H9 (cell line): ENCODE measurements at regions not wholly inside any gene's neighbourhood (a gene's known extent, or its start where the extent isn't known, plus 50 kb on each side); places are given as distances from the start of the nearest gene placed in this dataset.

ENCODE experiments used
- DNase-seq: peaks from one replicate; pipeline ENCODE4 v3.0.0-alpha.2; 2017
- H2AFZ ChIP-seq: one replicate; pipeline ENCODE4 v1.6.1; 2013; ENCODE audit warnings: mild to moderate bottlenecking, low read length, control low read depth, moderate library complexity
- H2AK5ac ChIP-seq: 2 replicates; pipeline ENCODE4 v1.6.1; 2013; ENCODE audit warnings: low read length, control low read depth, mixed read lengths; ENCODE audit not compliant: insufficient read length
- H2BK120ac ChIP-seq: one replicate; pipeline ENCODE4 v1.6.1; 2013; ENCODE audit warnings: low read depth, mild to moderate bottlenecking, low read length, control low read depth, inconsistent platforms; ENCODE audit not compliant: poor library complexity, severe bottlenecking
- H2BK12ac ChIP-seq: 2 replicates; pipeline ENCODE4 v1.6.1; 2013; ENCODE audit warnings: low read length, control low read depth, mixed read lengths, low read depth; ENCODE audit not compliant: insufficient read length
- H2BK15ac ChIP-seq: 2 replicates; pipeline ENCODE4 v1.6.1; 2013; ENCODE audit warnings: low read depth, low read length, control low read depth
- H2BK20ac ChIP-seq: one replicate; pipeline ENCODE4 v1.6.1; 2013; ENCODE audit warnings: low read depth, mild to moderate bottlenecking, low read length, control low read depth, inconsistent platforms; ENCODE audit not compliant: poor library complexity, severe bottlenecking
- H2BK5ac ChIP-seq: 2 replicates; pipeline ENCODE4 v1.6.1; 2013; ENCODE audit warnings: low read length, control low read depth, mixed read lengths; ENCODE audit not compliant: insufficient read length
- H3K14ac ChIP-seq: 2 replicates; pipeline ENCODE4 v1.6.1; 2013; ENCODE audit warnings: low read length, control low read depth; ENCODE audit not compliant: insufficient read depth
- H3K18ac ChIP-seq: 2 replicates; pipeline ENCODE4 v1.6.1; 2013; ENCODE audit warnings: low read depth, mild to moderate bottlenecking, mixed read lengths, low read length, control low read depth; ENCODE audit not compliant: insufficient read length
- H3K23ac ChIP-seq: 2 replicates; pipeline ENCODE4 v1.6.1; 2013; ENCODE audit warnings: low read length, control low read depth, mixed read lengths, low read depth; ENCODE audit not compliant: insufficient read length
- H3K23me2 ChIP-seq: 2 replicates; pipeline ENCODE4 v1.6.1; 2013; ENCODE audit warnings: low read depth, mild to moderate bottlenecking, mixed read lengths, low read length, control low read depth; ENCODE audit not compliant: insufficient read length, poor library complexity, severe bottlenecking
- H3K27ac ChIP-seq: 2 replicates; pipeline ENCODE4 v1.5.1; 2013; ENCODE audit warnings: low read length, control low read depth, mixed read lengths, low read depth; ENCODE audit not compliant: insufficient read length
- H3K27me3 ChIP-seq: 2 replicates; pipeline ENCODE4 v1.6.1; 2013; ENCODE audit warnings: low read length, control low read depth, inconsistent platforms; ENCODE audit not compliant: insufficient read depth
- H3K4ac ChIP-seq: 2 replicates; pipeline ENCODE4 v1.6.1; 2013; ENCODE audit warnings: low read depth, mild to moderate bottlenecking, control low read depth, inconsistent platforms, low read length, moderate library complexity
- H3K4me1 ChIP-seq: 2 replicates; pipeline ENCODE4 v1.6.1; 2013; ENCODE audit warnings: low read length, control low read depth, inconsistent platforms; ENCODE audit not compliant: insufficient read depth
- H3K4me2 ChIP-seq: 2 replicates; pipeline ENCODE4 v1.6.1; 2013; ENCODE audit warnings: low read length, control low read depth, mixed read lengths; ENCODE audit not compliant: insufficient read length, insufficient read depth
- H3K56ac ChIP-seq: 2 replicates; pipeline ENCODE4 v1.6.1; 2013; ENCODE audit warnings: low read depth, mild to moderate bottlenecking, mixed read lengths, low read length, control low read depth; ENCODE audit not compliant: insufficient read length
- H3K79me1 ChIP-seq: 2 replicates; pipeline ENCODE4 v1.6.1; 2013; ENCODE audit warnings: low read depth, mild to moderate bottlenecking, moderate library complexity, low read length, control low read depth, inconsistent platforms; ENCODE audit not compliant: insufficient read depth, poor library complexity, severe bottlenecking
- H3K79me2 ChIP-seq: 2 replicates; pipeline ENCODE4 v1.6.1; 2013; ENCODE audit warnings: low read length, control low read depth, inconsistent platforms; ENCODE audit not compliant: insufficient read depth
- H3K9ac ChIP-seq: 2 replicates; pipeline ENCODE4 v1.6.1; 2013; ENCODE audit warnings: low read length, control low read depth, mixed read lengths; ENCODE audit not compliant: insufficient read length; ENCODE audit errors: extremely low read depth
- H3K9me3 ChIP-seq: one replicate; pipeline ENCODE4 v1.6.1; 2013; ENCODE audit warnings: low read depth, low read length, inconsistent platforms; ENCODE audit not compliant: control insufficient read depth
- H3T11ph ChIP-seq: one replicate; pipeline ENCODE4 v1.6.1; 2013; ENCODE audit warnings: mild to moderate bottlenecking, low read length, control low read depth, inconsistent platforms
- H4K20me1 ChIP-seq: one replicate; pipeline ENCODE4 v1.6.1; 2013; ENCODE audit not compliant: control insufficient read depth, insufficient read length, insufficient read depth
- H4K5ac ChIP-seq: 2 replicates; pipeline ENCODE4 v1.6.1; 2013; ENCODE audit warnings: low read depth, mild to moderate bottlenecking, mixed read lengths, low read length, control low read depth; ENCODE audit not compliant: insufficient read length
- H4K8ac ChIP-seq: replicated peaks from 2 replicates; pipeline ENCODE4 v1.6.1; 2013; ENCODE audit warnings: low read length, control low read depth, mixed read lengths, low read depth; ENCODE audit not compliant: insufficient read length
- H4K91ac ChIP-seq: 2 replicates; pipeline ENCODE4 v1.6.1; 2013; ENCODE audit warnings: low read depth, mild to moderate bottlenecking, moderate library complexity, mixed read lengths, low read length, control low read depth; ENCODE audit not compliant: insufficient read length
- H3K27ac Mint-ChIP-seq, 3 experiments: 2 replicates in 2 of 3; 3 replicates in 1 of 3; pipeline ENCODE4 v1.8.0; 2020 to 2021; ENCODE audit warnings: mixed read lengths in 3 of 3, mild to moderate bottlenecking in 1 of 3, moderate library complexity in 1 of 3
- H3K27me3 Mint-ChIP-seq: 2 replicates; pipeline ENCODE4 v1.8.0; 2021; ENCODE audit warnings: low read depth, mild to moderate bottlenecking, moderate library complexity, mixed read lengths
- H3K36me3 Mint-ChIP-seq, 3 experiments: 2 replicates in 2 of 3; 3 replicates in 1 of 3; pipeline ENCODE4 v1.8.0; 2020 to 2021; ENCODE audit warnings: low read depth in 3 of 3, mixed read lengths in 3 of 3; ENCODE audit not compliant: insufficient read depth in 1 of 3
- H3K4me1 Mint-ChIP-seq, 2 experiments: 2 replicates each; pipeline ENCODE4 v1.8.0; 2020; ENCODE audit warnings: mixed read lengths in 2 of 2
- H3K4me3 Mint-ChIP-seq, 2 experiments: 2 replicates in 1 of 2; 3 replicates in 1 of 2; pipeline ENCODE4 v1.8.0; 2020 to 2021; ENCODE audit warnings: mild to moderate bottlenecking in 2 of 2, mixed read lengths in 2 of 2, moderate library complexity in 1 of 2
- H3K9me3 Mint-ChIP-seq, 2 experiments: 2 replicates in 1 of 2; 3 replicates in 1 of 2; pipeline ENCODE4 v1.8.0; 2020; ENCODE audit warnings: mild to moderate bottlenecking in 2 of 2, mixed read lengths in 2 of 2, moderate library complexity in 1 of 2
- CTCF ChIP-seq: fragments of 200-600 bp; sonication (generic); conservative IDR thresholded peaks from 3 replicates; pipeline ENCODE4 v1.8.0; 2021; ENCODE audit warnings: antibody characterized with exemption, mild to moderate bottlenecking
- WGBS: extraction: QIAGEN DNeasy Blood & Tissue Kit; methylation state at CpG from one replicate; pipeline ENCODE4 v1.1.7; 2013; ENCODE audit warnings: missing lambda C conversion rate, low lambda C conversion rate, mixed read lengths; ENCODE audit not compliant: insufficient read length; ENCODE audit errors: extremely low coverage; 5-methylcytosine and 5-hydroxymethylcytosine counted together

GRCh38 chr9:26234865-26235264 is 556.6 kb upstream of the TUSC1 start:
- Histone ChIP-seq H3K27ac (no peak overlapping the region), H3K4me2 (no peak overlapping the region), H3K79me1 (no peaks in the 10 kb centered on the region), H2BK15ac (no peak overlapping the region), H3K27me3 (no peaks in the 10 kb centered on the region), H2AK5ac (no peak overlapping the region), H2BK120ac (no peak overlapping the region), H3T11ph (no peak overlapping the region), H3K9me3 (no peaks in the 10 kb centered on the region), H3K4me1 (no peaks in the 10 kb centered on the region), H2BK12ac (no peak overlapping the region), H2BK5ac (no peak overlapping the region), H4K91ac (no peak overlapping the region), H3K56ac (no peak overlapping the region), H3K23me2 (no peaks in the 10 kb centered on the region), H4K5ac (no peak overlapping the region), H3K79me2 (no peaks in the 10 kb centered on the region), H4K8ac (no peak overlapping the region), H3K23ac (no peak overlapping the region), H4K20me1 (no peaks in the 10 kb centered on the region), H2AFZ (no peak overlapping the region), H3K18ac (no peak overlapping the region), H2BK20ac (no peak overlapping the region), H3K9ac (no peak overlapping the region), H3K4ac (no peak overlapping the region), H3K14ac (no peak overlapping the region)
- Mint-ChIP-seq H3K4me3 (no peak overlapping the region), H3K4me1 (no peaks in the 10 kb centered on the region), H3K36me3 (no peaks in the 10 kb centered on the region), H3K9me3 (no peaks in the 10 kb centered on the region), H3K27ac (peak overlapping the region in 1 of 3 experiments; percentile 52; a peak in 1 of 7 replicates), H3K27me3 (no peaks in the 10 kb centered on the region)
- DNase-seq = no peak
- no CpG with 5 or more reads among the region's 2 CpGs for WGBS
- no peak for TF ChIP-seq CTCF
